IPS-20b (cell line): ENCODE measurements at regions not wholly inside any gene's neighbourhood (a gene's known extent, or its start where the extent isn't known, plus 50 kb on each side); places are given as distances from the start of the nearest gene placed in this dataset.

Experiments
- H3K27ac ChIP-seq: one replicate; pipeline ENCODE4 v1.5.1; 2013; ENCODE audit warnings: low read length
- H3K27me3 ChIP-seq: 2 replicates; pipeline ENCODE4 v1.6.1; 2013; ENCODE audit warnings: mild to moderate bottlenecking, low read length, inconsistent platforms; ENCODE audit not compliant: insufficient read depth
- H3K36me3 ChIP-seq: 2 replicates; pipeline ENCODE4 v1.6.1; 2013; ENCODE audit warnings: low read depth, mild to moderate bottlenecking, inconsistent platforms, low read length, moderate library complexity; ENCODE audit not compliant: insufficient read depth
- H3K4me1 ChIP-seq: 2 replicates; pipeline ENCODE4 v1.6.1; 2013; ENCODE audit warnings: mild to moderate bottlenecking, control low read depth, inconsistent platforms, low read length, moderate library complexity; ENCODE audit not compliant: insufficient read depth
- H3K4me3 ChIP-seq: 2 replicates; pipeline ENCODE4 v1.5.1; 2013; ENCODE audit warnings: mild to moderate bottlenecking, low read length, inconsistent platforms
- H3K9ac ChIP-seq: 2 replicates; pipeline ENCODE4 v1.6.1; 2013; ENCODE audit warnings: low read depth, mild to moderate bottlenecking, inconsistent platforms, low read length, moderate library complexity
- H3K9me3 ChIP-seq: 2 replicates; pipeline ENCODE4 v1.6.1; 2013; ENCODE audit warnings: mild to moderate bottlenecking, low read depth, low read length, inconsistent platforms; ENCODE audit not compliant: insufficient read depth

GRCh38 chr18:71471963-71472725 is 1072.0 kb downstream of the CBLN2 start:
- H3K9ac ChIP-seq: no peak overlapping the region
- H3K27ac ChIP-seq: no peak overlapping the region
- no peaks in the 10 kb centered on the region for H3K36me3 ChIP-seq
- H3K4me3 ChIP-seq: no peak overlapping the region
- H3K4me1 ChIP-seq: no peaks in the 10 kb centered on the region
- no peaks in the 10 kb centered on the region for H3K27me3 ChIP-seq
- H3K9me3 ChIP-seq: no peaks in the 10 kb centered on the region

GRCh38 chr18:71456206-71456605 is 1087.9 kb downstream of the CBLN2 start:
- no peaks in the 10 kb centered on the region for H3K27me3 ChIP-seq
- H3K9ac ChIP-seq: no peak overlapping the region
- H3K9me3 ChIP-seq: no peaks in the 10 kb centered on the region
- H3K27ac ChIP-seq: no peak overlapping the region
- H3K36me3 ChIP-seq: no peaks in the 10 kb centered on the region
- H3K4me3 ChIP-seq: no peak overlapping the region
- no peaks in the 10 kb centered on the region for H3K4me1 ChIP-seq

- H3K27me3 ChIP-seq: no peaks in the 10 kb centered on the region
- no peaks in the 10 kb centered on the region for H3K4me1 ChIP-seq
- H3K4me3 ChIP-seq: no peak overlapping the region
- H3K27ac ChIP-seq: no peak overlapping the region
- no peak overlapping the region for H3K9ac ChIP-seq
- H3K36me3 ChIP-seq: no peaks in the 10 kb centered on the region
- no peaks in the 10 kb centered on the region for H3K9me3 ChIP-seq
These were observed 1093.9 kb downstream of the CBLN2 start for GRCh38 chr18:71450257-71450656.

GRCh38 chr18:71443706-71444480 is 1100.2 kb downstream of the CBLN2 start:
- Histone ChIP-seq H3K4me3 (no peak overlapping the region), H3K27ac (no peak overlapping the region), H3K9ac (no peak overlapping the region), H3K36me3 (no peaks in the 10 kb centered on the region), H3K4me1 (no peaks in the 10 kb centered on the region), H3K27me3 (no peaks in the 10 kb centered on the region), H3K9me3 (no peaks in the 10 kb centered on the region)

GRCh38 chr18:71442731-71443141 is 1101.4 kb downstream of the CBLN2 start:
- H3K27me3 ChIP-seq: no peaks in the 10 kb centered on the region
- H3K4me1 ChIP-seq: no peaks in the 10 kb centered on the region
- H3K27ac ChIP-seq: no peak overlapping the region
- H3K9me3 ChIP-seq: no peaks in the 10 kb centered on the region
- no peak overlapping the region for H3K9ac ChIP-seq
- no peaks in the 10 kb centered on the region for H3K36me3 ChIP-seq
- H3K4me3 ChIP-seq: no peak overlapping the region

- H3K4me1 ChIP-seq: no peaks in the 10 kb centered on the region
- no peak overlapping the region for H3K27ac ChIP-seq
- no peaks in the 10 kb centered on the region for H3K9me3 ChIP-seq
- no peaks in the 10 kb centered on the region for H3K36me3 ChIP-seq
- H3K9ac ChIP-seq: no peak overlapping the region
- H3K27me3 ChIP-seq: no peaks in the 10 kb centered on the region
- H3K4me3 ChIP-seq: no peak overlapping the region
These were observed 1103.0 kb downstream of the CBLN2 start for GRCh38 chr18:71441156-71441555.

- Histone ChIP-seq H3K27me3 (no peaks in the 10 kb centered on the region), H3K4me1 (no peaks in the 10 kb centered on the region), H3K9me3 (no peaks in the 10 kb centered on the region), H3K27ac (no peak overlapping the region), H3K36me3 (no peaks in the 10 kb centered on the region), H3K9ac (no peak overlapping the region), H3K4me3 (no peak overlapping the region)
These were observed 1106.6 kb downstream of the CBLN2 start for GRCh38 chr18:71437511-71437910.

GRCh38 chr18:71433373-71433772 is 1110.8 kb downstream of the CBLN2 start:
- H3K27ac ChIP-seq: no peak overlapping the region
- H3K4me3 ChIP-seq: no peak overlapping the region
- no peaks in the 10 kb centered on the region for H3K27me3 ChIP-seq
- no peaks in the 10 kb centered on the region for H3K4me1 ChIP-seq
- H3K36me3 ChIP-seq: no peaks in the 10 kb centered on the region
- H3K9ac ChIP-seq: no peak overlapping the region
- no peaks in the 10 kb centered on the region for H3K9me3 ChIP-seq

GRCh38 chr18:71431689-71432088 is 1112.5 kb downstream of the CBLN2 start:
- H3K9me3 ChIP-seq: no peaks in the 10 kb centered on the region
- no peak overlapping the region for H3K9ac ChIP-seq
- H3K4me3 ChIP-seq: no peak overlapping the region
- H3K4me1 ChIP-seq: no peaks in the 10 kb centered on the region
- H3K27me3 ChIP-seq: no peaks in the 10 kb centered on the region
- no peak overlapping the region for H3K27ac ChIP-seq
- no peaks in the 10 kb centered on the region for H3K36me3 ChIP-seq

GRCh38 chr18:71431171-71431570 is 1113.0 kb downstream of the CBLN2 start:
- H3K36me3 ChIP-seq: no peaks in the 10 kb centered on the region
- no peaks in the 10 kb centered on the region for H3K4me1 ChIP-seq
- no peaks in the 10 kb centered on the region for H3K9me3 ChIP-seq
- H3K4me3 ChIP-seq: no peak overlapping the region
- H3K9ac ChIP-seq: no peak overlapping the region
- H3K27me3 ChIP-seq: no peaks in the 10 kb centered on the region
- H3K27ac ChIP-seq: no peak overlapping the region

- H3K27ac ChIP-seq: no peak overlapping the region
- no peak overlapping the region for H3K9ac ChIP-seq
These were observed 1117.7 kb downstream of the CBLN2 start for GRCh38 chr18:71426441-71426840.

More at GRCh38 chr18:71426441-71426840, 1117.7 kb downstream of the CBLN2 start:
- no peaks in the 10 kb centered on the region for H3K27me3 ChIP-seq
- no peaks in the 10 kb centered on the region for H3K9me3 ChIP-seq
- H3K36me3 ChIP-seq: no peaks in the 10 kb centered on the region
- H3K4me3 ChIP-seq: no peak overlapping the region
- no peaks in the 10 kb centered on the region for H3K4me1 ChIP-seq
